Ishikawa (cell line): ENCODE measurements at regions not wholly inside any gene's neighbourhood (a gene's known extent, or its start where the extent isn't known, plus 50 kb on each side); places are given as distances from the start of the nearest gene placed in this dataset.

Source experiments
- CEBPB ChIP-seq: IDR thresholded peaks from 2 replicates; pipeline ENCODE4 v1.6.1; 2012
- CREB1 ChIP-seq: IDR thresholded peaks from 2 replicates; pipeline ENCODE4 v1.6.1; 2012; ENCODE audit warnings: low read depth
- EGR1 ChIP-seq: IDR thresholded peaks from 2 replicates; pipeline ENCODE4 v1.6.1; 2012
- EP300 ChIP-seq: IDR thresholded peaks from 2 replicates; pipeline ENCODE4 v1.6.1; 2012; ENCODE audit warnings: borderline replicate concordance
- FOXM1 ChIP-seq: IDR thresholded peaks from 2 replicates; pipeline ENCODE4 v1.6.1; 2012; ENCODE audit warnings: low read depth, borderline replicate concordance
- NFIC ChIP-seq: IDR thresholded peaks from 2 replicates; pipeline ENCODE4 v1.6.1; 2012
- RAD21 ChIP-seq: IDR thresholded peaks from 2 replicates; pipeline ENCODE4 v1.6.1; 2012; ENCODE audit warnings: low read depth
- TAF1 ChIP-seq: IDR thresholded peaks from 2 replicates; pipeline ENCODE4 v1.6.1; 2012; ENCODE audit warnings: low read depth, mild to moderate bottlenecking
- TCF12 ChIP-seq: IDR thresholded peaks from 2 replicates; pipeline ENCODE4 v1.6.1; 2012; ENCODE audit warnings: low read depth
- TEAD4 ChIP-seq: IDR thresholded peaks from 2 replicates; pipeline ENCODE4 v1.6.1; 2012
- YY1 ChIP-seq: IDR thresholded peaks from 2 replicates; pipeline ENCODE4 v1.6.1; 2012; ENCODE audit warnings: low read depth
- ZBTB7A ChIP-seq: IDR thresholded peaks from 2 replicates; pipeline ENCODE4 v1.6.1; 2012; ENCODE audit warnings: low read depth
- TF ChIP-seq, protein P1 (sequence below): IDR thresholded peaks from 2 replicates; pipeline ENCODE4 v1.6.1; 2012; ENCODE audit warnings: low read depth, mild to moderate bottlenecking
- TF ChIP-seq, protein P2 (sequence below): IDR thresholded peaks from 2 replicates; pipeline ENCODE4 v1.6.1; 2012
- TF ChIP-seq, protein P3 (sequence below): IDR thresholded peaks from 2 replicates; pipeline ENCODE4 v1.6.1; 2012

DNA sequence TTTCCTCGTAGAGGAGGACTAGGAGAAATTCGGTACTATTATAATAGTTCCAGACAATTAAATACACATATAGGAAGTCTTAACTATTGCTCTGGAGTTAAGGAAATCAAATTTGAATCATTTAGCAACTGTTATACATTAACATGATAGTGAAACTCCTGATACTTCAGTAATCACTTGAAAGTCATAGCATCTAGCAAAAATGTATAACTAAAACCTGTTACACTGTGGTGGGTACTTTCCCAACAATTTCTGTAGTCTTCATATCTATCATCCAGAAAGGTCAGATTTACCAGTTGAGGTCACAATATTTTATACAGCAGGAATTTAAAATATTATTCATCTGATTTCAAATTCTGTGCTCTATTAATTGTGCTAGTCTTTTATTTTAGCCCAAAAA, 669.6 kb upstream of the PCDH10 start:
- TF ChIP-seq TCF12 (no peak), TAF1 (no peak), RAD21 (no peak), EGR1 (no peak), CEBPB (no peak), YY1 (no peak), NFIC (no peak)
- TF ChIP-seq, protein P1, sequence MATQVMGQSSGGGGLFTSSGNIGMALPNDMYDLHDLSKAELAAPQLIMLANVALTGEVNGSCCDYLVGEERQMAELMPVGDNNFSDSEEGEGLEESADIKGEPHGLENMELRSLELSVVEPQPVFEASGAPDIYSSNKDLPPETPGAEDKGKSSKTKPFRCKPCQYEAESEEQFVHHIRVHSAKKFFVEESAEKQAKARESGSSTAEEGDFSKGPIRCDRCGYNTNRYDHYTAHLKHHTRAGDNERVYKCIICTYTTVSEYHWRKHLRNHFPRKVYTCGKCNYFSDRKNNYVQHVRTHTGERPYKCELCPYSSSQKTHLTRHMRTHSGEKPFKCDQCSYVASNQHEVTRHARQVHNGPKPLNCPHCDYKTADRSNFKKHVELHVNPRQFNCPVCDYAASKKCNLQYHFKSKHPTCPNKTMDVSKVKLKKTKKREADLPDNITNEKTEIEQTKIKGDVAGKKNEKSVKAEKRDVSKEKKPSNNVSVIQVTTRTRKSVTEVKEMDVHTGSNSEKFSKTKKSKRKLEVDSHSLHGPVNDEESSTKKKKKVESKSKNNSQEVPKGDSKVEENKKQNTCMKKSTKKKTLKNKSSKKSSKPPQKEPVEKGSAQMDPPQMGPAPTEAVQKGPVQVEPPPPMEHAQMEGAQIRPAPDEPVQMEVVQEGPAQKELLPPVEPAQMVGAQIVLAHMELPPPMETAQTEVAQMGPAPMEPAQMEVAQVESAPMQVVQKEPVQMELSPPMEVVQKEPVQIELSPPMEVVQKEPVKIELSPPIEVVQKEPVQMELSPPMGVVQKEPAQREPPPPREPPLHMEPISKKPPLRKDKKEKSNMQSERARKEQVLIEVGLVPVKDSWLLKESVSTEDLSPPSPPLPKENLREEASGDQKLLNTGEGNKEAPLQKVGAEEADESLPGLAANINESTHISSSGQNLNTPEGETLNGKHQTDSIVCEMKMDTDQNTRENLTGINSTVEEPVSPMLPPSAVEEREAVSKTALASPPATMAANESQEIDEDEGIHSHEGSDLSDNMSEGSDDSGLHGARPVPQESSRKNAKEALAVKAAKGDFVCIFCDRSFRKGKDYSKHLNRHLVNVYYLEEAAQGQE, result no peak

DNA sequence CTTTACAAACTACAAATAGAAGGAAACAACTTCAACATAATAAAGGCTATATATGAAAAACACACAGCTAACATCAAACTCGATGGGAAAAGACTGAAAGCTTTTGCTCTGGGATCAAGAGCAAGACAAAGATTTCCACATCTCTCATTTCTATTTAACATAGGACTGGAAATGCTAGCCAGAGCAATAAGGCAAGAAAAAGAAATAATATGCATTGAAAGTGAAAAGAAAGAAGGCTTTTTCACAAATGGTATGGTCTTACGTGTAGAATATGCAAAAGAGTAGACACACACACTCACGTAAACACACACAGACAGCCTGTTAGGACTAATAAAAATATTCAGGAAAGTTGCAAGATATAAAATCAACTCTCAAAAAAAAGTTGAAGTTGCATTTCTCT, 660.5 kb upstream of the PCDH10 start:
- TF ChIP-seq RAD21, result no peak

DNA sequence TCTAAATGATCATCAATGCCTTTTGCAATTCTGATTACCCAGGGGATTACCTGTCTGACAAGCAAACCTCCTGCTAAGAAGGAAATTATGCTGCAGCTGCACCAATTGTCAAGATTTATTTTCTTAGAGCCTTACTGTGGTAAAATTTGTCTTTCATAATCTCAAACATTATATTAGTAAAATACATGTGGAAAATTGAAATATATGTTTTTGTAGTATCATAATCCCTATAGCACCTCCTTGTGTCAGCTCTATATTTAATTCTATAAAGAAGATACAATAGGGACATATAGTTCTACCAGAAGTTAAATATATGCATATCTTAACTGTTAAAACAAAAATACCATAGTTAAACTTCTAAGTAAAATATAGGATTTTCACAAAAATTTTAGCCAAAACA, 655.6 kb upstream of the PCDH10 start:
- TF ChIP-seq EGR1 (no peak), FOXM1 (no peak), YY1 (no peak), CREB1 (no peak), EP300 (no peak), TAF1 (no peak), CEBPB (no peak), RAD21 (no peak), NFIC (no peak), TEAD4 (no peak), ZBTB7A (no peak), TCF12 (no peak)
- TF ChIP-seq, protein P2, sequence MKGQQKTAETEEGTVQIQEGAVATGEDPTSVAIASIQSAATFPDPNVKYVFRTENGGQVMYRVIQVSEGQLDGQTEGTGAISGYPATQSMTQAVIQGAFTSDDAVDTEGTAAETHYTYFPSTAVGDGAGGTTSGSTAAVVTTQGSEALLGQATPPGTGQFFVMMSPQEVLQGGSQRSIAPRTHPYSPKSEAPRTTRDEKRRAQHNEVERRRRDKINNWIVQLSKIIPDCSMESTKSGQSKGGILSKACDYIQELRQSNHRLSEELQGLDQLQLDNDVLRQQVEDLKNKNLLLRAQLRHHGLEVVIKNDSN, result no peak
- TF ChIP-seq, protein P3, sequence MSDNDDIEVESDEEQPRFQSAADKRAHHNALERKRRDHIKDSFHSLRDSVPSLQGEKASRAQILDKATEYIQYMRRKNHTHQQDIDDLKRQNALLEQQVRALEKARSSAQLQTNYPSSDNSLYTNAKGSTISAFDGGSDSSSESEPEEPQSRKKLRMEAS, result no peak
- TF ChIP-seq, protein P1, result no peak

DNA sequence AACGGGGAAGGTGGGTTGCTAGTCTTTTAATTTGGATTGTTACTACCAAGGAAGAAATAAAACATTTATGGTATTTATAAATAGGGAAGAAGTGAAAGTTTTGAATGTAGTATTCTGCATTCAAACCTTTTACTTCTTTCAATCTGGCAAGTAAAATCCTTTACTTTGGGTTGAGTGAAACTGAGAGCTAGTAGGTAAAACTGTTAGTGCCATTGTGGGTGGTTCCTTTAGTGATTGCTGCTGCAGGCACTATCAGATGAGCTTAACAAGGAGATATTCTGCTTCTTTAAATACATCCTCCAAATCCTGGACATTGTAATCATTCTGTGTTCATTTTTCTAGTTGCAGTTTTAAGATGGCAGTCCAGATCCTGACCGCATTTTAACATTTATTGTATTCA, 650.9 kb upstream of the PCDH10 start:
- TF ChIP-seq, protein P2, result no peak
- TF ChIP-seq CREB1, result no peak
- no peak for TF ChIP-seq EP300
- TF ChIP-seq FOXM1, result no peak
- TF ChIP-seq, protein P1, result no peak
- TF ChIP-seq NFIC, result no peak
- no peak for TF ChIP-seq RAD21
- TF ChIP-seq TAF1, result no peak
- no peak for TF ChIP-seq TEAD4
- TF ChIP-seq EGR1, result no peak
- TF ChIP-seq, protein P3, result no peak
- no peak for TF ChIP-seq ZBTB7A
- no peak for TF ChIP-seq YY1
- TF ChIP-seq CEBPB, result no peak
- TF ChIP-seq TCF12, result no peak

DNA sequence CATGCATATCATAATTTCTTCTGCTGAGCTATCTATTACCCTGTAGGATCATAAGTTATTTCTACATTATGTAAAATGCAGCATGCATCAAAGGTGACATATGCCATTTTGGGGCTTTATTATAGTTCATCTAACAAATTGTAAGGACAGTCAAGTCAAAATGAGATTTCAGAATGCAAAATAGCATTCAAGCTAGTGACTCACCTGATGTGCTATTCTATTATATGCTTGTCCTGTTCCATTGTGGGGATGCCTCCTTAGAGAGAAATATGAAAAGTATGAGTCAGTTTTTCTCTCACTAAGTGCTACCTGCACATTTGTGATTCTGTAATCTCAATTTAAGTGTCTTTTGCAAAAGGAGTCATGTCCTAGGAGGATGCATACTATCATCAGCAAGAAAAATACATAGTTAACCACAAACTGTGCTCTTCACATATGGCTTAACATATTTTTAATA, 647.0 kb upstream of the PCDH10 start:
- TF ChIP-seq, protein P2, result no peak
- TF ChIP-seq, protein P3, result no peak
